Caki2 (cell line): ENCODE measurements at regions not wholly inside any gene's neighbourhood (a gene's known extent, or its start where the extent isn't known, plus 50 kb on each side); places are given as distances from the start of the nearest gene placed in this dataset.
"Not testable (repeated sequence)": the region's sequence is repeated elsewhere in the genome, so short reads cannot be mapped to it uniquely, and the experiment has no call there.

Experiments
- DNase-seq: peaks from one replicate; pipeline ENCODE4 v3.0.0-alpha.2; 2015; ENCODE audit warnings: low read depth
- in situ Hi-C: cut with HindIII; loops from 2 replicates; pipeline ENCODE4 v1.10.0; 2016; ENCODE audit warnings: low sequenced_read_pairs, low pct_unique_long_range_greater_than_20kb, mixed read lengths

- in situ Hi-C loops, result no loop called here
- DNase-seq, result no peak
These were observed 76.3 kb upstream of the IGLL5 start for GRCh38 chr22:22811016-22812009.

- in situ Hi-C loops, result no loop called here
- DNase-seq, result no peak
These were observed 75.3 kb upstream of the IGLL5 start for GRCh38 chr22:22812031-22812905.

GRCh38 chr22:22813126-22814075 is 74.2 kb upstream of the IGLL5 start:
- no peak for DNase-seq
- in situ Hi-C loops, result no loop called here

- DNase-seq, result no peak
- in situ Hi-C loops, result no loop called here
These were observed 72.8 kb upstream of the IGLL5 start for GRCh38 chr22:22814666-22815396.

- DNase-seq, result no peak
- in situ Hi-C loops, result no loop called here
These were observed 72.0 kb upstream of the IGLL5 start for GRCh38 chr22:22815397-22816170.

GRCh38 chr22:22816171-22816514 is 71.5 kb upstream of the IGLL5 start:
- in situ Hi-C loops, result no loop called here
- DNase-seq, result no peak

GRCh38 chr22:22816766-22817410 is 70.7 kb upstream of the IGLL5 start:
- in situ Hi-C loops, result no loop called here
- DNase-seq, result no peak

- DNase-seq, result no peak
- in situ Hi-C loops, result no loop called here
These were observed 70.0 kb upstream of the IGLL5 start for GRCh38 chr22:22817468-22818201.

GRCh38 chr22:22818202-22818538 is 69.4 kb upstream of the IGLL5 start:
- no peak for DNase-seq
- in situ Hi-C loops, result no loop called here

GRCh38 chr22:22818861-22819855 is 68.5 kb upstream of the IGLL5 start:
- in situ Hi-C loops, result no loop called here
- no peak for DNase-seq

- no peak for DNase-seq
- in situ Hi-C loops, result no loop called here
These were observed 67.5 kb upstream of the IGLL5 start for GRCh38 chr22:22820076-22820475.

GRCh38 chr22:22820626-22821025 is 67.0 kb upstream of the IGLL5 start:
- DNase-seq, result no peak
- in situ Hi-C loops, result no loop called here

GRCh38 chr22:22821340-22821739 is 66.3 kb upstream of the IGLL5 start:
- no peak for DNase-seq
- in situ Hi-C loops, result no loop called here

- in situ Hi-C loops, result no loop called here
- DNase-seq, result no peak
These were observed 65.5 kb upstream of the IGLL5 start for GRCh38 chr22:22822106-22822505.

- DNase-seq, in situ Hi-C loops: not testable (repeated sequence)
These were observed 65.1 kb upstream of the IGLL5 start for GRCh38 chr22:22822553-22822952.
